ENCODE measurements at regions not wholly inside any gene's neighbourhood (a gene's known extent, or its start where the extent isn't known, plus 50 kb on each side); places are given as distances from the start of the nearest gene placed in this dataset.

DNA sequence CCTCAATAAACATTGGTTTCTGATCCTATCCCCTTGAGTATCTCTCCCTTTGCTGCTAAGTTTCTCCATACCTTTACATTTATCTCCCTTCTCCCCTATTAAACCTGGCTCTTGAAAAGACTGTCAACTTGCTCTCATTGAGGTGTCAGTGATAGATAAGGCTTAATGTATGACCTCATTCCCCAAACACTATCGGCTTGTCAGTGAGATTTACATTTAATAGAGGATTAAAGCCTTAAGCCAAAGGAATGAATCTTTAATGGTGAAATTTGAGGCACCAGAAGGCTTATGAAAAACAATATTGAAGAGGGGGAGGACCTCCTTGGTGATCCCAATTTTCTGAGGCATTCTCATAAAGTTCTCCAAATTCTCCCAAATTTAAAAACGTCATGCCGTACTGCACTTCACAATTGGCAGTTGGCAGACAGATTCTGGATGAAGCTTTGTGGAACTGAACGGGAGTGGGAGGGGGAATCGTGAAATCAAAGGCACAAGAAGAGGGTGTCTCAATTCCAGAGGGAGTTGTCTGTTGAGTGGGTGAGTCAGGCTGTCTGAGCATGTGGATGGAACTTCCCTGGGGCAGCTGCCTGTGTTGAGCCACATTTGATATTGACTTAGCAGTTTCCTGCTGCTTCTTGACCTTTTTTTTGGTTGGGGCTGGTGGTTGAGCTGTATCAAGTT, 478.8 kb downstream of the NPIPA7 start:
- no peak for TF ChIP-seq CTCF (IDR thresholded peaks at IDR 0.05)
- no peak for TF ChIP-seq POLR2A (IDR thresholded peaks at IDR 0.05)

All from esophagus squamous epithelium (tissue), 4 donors.